H1 (cell line): ENCODE measurements at regions not wholly inside any gene's neighbourhood (a gene's known extent, or its start where the extent isn't known, plus 50 kb on each side); places are given as distances from the start of the nearest gene placed in this dataset.

Experiments used
- GABPA ChIP-seq: IDR thresholded peaks from 2 replicates; pipeline ENCODE4 v1.6.1; 2011; ENCODE audit warnings: mild to moderate bottlenecking, low read length, moderate library complexity, borderline replicate concordance; ENCODE audit not compliant: insufficient read depth
- JUND ChIP-seq: IDR thresholded peaks from 2 replicates; pipeline ENCODE4 v1.6.1; 2011; ENCODE audit warnings: mild to moderate bottlenecking, improper control_type of control experiment, low read length
- PHF8 ChIP-seq: fragments of 200-600 bp; sonication (generic); conservative IDR thresholded peaks from 2 replicates; pipeline ENCODE4 v1.7.1; 2012; ENCODE audit warnings: low read depth, mild to moderate bottlenecking, inconsistent platforms, low read length, moderate library complexity
- RAD21 ChIP-seq, 2 experiments: IDR thresholded peaks in 1 of 2; conservative IDR thresholded peaks in 1 of 2; 2 replicates each; pipeline ENCODE4 v1.6.1; 2011; ENCODE audit warnings: low read depth in 2 of 2, low read length in 2 of 2, improper control_type of control experiment in 1 of 2, inconsistent platforms in 1 of 2, mild to moderate bottlenecking in 1 of 2, moderate library complexity in 1 of 2
- SP2 ChIP-seq: IDR thresholded peaks from 2 replicates; pipeline ENCODE4 v1.6.1; 2012; ENCODE audit warnings: mild to moderate bottlenecking, low read length, inconsistent platforms
- ZNF274 ChIP-seq: IDR thresholded peaks from 2 replicates; pipeline ENCODE4 v1.7.0; 2012; ENCODE audit warnings: low read length, borderline replicate concordance; ENCODE audit errors: extremely low read depth
- TF ChIP-seq, protein P1 (sequence below): IDR thresholded peaks from 2 replicates; pipeline ENCODE4 v1.6.1; 2012; ENCODE audit warnings: low read length, inconsistent platforms

GRCh38 chr13:50365408-50366391, 350.5 kb downstream of the KCNRG start (continued):
- TF ChIP-seq RAD21 (IDR thresholded peaks at IDR 0.05 in 1 of 2, conservative IDR thresholded peaks at IDR 0.05 in 1 of 2; ENCODE audit: low read depth in 2 of 2, low read length in 2 of 2) (no peak), ZNF274 (no peak), SP2 (no peak), GABPA (no peak), PHF8 (no peak), JUND (no peak)
- TF ChIP-seq, protein P1, sequence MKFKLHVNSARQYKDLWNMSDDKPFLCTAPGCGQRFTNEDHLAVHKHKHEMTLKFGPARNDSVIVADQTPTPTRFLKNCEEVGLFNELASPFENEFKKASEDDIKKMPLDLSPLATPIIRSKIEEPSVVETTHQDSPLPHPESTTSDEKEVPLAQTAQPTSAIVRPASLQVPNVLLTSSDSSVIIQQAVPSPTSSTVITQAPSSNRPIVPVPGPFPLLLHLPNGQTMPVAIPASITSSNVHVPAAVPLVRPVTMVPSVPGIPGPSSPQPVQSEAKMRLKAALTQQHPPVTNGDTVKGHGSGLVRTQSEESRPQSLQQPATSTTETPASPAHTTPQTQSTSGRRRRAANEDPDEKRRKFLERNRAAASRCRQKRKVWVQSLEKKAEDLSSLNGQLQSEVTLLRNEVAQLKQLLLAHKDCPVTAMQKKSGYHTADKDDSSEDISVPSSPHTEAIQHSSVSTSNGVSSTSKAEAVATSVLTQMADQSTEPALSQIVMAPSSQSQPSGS = no peak
